GM13976 (cell line): ENCODE measurements at regions not wholly inside any gene's neighbourhood (a gene's known extent, or its start where the extent isn't known, plus 50 kb on each side); places are given as distances from the start of the nearest gene placed in this dataset.

Source experiments
- DNase-seq: peaks from one replicate; pipeline ENCODE4 v3.0.0; 2012; ENCODE audit warnings: low spot score
- in situ Hi-C: fragments of 300-500 bp; cut with MboI; formaldehyde crosslinking; loops from one replicate; pipeline ENCODE4 v1.12.0; 2022; ENCODE audit warnings: low sequenced_read_pairs, mixed read lengths, inconsistent platforms; ENCODE audit not compliant: unreplicated experiment
- TF ChIP-seq, protein P1 (sequence below): IDR thresholded peaks from 2 replicates; pipeline ENCODE4 v1.5.1; 2012; ENCODE audit warnings: borderline replicate concordance, mild to moderate bottlenecking; ENCODE audit not compliant: insufficient read depth; ENCODE audit errors: extremely low read depth, missing control alignments, control extremely low read depth

DNA sequence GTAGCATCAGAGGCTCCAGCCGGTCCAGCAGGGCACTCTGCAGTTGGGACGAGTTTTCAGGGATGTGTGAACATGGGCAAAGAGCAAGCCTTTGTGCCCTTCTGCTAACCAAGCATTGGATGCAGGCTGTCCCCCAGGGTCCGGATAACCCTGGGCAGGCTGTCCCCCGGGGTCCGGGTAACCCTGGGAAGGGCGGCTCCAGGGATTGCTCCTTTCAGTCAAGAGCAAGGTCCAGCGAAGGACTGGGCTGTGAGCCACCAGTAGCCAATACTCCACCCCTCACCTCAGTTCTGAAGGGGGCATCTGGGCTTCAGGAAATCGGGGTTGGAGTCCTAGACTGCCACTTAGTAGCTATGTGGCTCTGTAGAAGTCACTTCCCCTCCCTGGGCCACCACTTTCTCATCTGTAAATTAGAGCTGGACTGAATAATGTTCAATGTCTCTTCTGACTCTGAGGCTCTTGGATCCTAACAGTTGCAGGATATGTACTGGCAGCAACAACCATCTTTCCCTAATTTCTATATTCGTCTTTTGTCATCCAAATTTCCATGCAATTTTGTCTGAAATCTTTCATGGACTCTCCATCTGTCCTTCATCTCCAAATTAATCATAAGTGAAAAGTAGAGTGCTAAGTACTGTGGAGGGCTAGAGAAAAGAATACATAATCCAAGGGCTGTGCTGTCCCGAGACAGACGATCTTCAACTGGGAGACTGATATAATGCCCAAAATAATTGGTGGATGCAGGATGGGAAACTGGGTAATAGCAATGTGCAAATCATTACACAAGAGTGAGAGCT lies 137.4 kb upstream of the NTF3 start:
- TF ChIP-seq, protein P1, sequence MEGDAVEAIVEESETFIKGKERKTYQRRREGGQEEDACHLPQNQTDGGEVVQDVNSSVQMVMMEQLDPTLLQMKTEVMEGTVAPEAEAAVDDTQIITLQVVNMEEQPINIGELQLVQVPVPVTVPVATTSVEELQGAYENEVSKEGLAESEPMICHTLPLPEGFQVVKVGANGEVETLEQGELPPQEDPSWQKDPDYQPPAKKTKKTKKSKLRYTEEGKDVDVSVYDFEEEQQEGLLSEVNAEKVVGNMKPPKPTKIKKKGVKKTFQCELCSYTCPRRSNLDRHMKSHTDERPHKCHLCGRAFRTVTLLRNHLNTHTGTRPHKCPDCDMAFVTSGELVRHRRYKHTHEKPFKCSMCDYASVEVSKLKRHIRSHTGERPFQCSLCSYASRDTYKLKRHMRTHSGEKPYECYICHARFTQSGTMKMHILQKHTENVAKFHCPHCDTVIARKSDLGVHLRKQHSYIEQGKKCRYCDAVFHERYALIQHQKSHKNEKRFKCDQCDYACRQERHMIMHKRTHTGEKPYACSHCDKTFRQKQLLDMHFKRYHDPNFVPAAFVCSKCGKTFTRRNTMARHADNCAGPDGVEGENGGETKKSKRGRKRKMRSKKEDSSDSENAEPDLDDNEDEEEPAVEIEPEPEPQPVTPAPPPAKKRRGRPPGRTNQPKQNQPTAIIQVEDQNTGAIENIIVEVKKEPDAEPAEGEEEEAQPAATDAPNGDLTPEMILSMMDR, result no peak
- no peak for DNase-seq
- in situ Hi-C loops, result no loop called here

DNA sequence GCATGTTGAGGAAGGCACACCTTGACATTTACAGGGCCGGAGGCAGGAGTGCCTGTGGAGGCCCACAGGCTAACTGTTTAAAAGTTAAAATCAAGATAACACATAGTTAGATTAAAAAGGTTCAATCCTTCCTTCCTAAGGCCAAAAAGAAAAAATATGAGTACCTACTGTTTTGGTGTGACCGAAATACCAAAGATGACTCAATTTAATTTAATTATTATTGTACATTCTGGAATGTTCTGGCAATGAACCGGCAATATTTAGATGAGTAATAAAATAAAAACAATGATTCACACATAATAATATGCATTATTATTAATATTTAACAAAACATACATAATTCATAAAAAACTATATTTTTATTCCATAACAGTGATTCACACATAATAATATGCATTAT lies 136.8 kb upstream of the NTF3 start:
- TF ChIP-seq, protein P1, result no peak
- in situ Hi-C loops, result no loop called here
- no peak for DNase-seq

GRCh38 chr12:5295996-5296395 lies 135.9 kb upstream of the NTF3 start:
- DNase-seq, result no peak
- in situ Hi-C loops, result no loop called here
- TF ChIP-seq, protein P1, result no peak

DNA sequence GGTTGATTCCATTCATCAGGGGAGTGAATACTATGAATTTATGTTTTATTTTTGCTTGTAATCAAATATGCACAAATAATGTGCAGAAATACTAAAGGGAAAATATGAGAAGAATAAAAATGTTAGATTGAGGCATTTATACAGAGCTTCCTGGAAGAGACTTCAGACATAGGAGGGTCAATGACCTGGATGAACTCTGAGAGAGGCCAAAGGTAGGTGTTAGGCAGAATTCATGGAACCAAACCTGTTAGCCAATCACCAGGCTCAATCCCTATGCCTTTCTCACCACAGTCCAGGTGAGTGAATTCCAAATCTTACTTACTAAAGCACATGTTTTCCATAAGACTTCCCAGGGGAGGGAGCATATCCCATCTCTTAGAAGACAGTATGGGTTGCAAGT lies 130.4 kb upstream of the NTF3 start:
- DNase-seq, result no peak
- TF ChIP-seq, protein P1, result no peak
- in situ Hi-C loops, result no loop called here

GRCh38 chr12:5305425-5305824 lies 126.5 kb upstream of the NTF3 start:
- in situ Hi-C loops, result no loop called here
- TF ChIP-seq, protein P1, result no peak
- no peak for DNase-seq

GRCh38 chr12:5305886-5306545 lies 125.9 kb upstream of the NTF3 start:
- TF ChIP-seq, protein P1, result no peak
- in situ Hi-C loops, result no loop called here
- DNase-seq, result no peak

GRCh38 chr12:5307065-5307464 lies 124.8 kb upstream of the NTF3 start:
- DNase-seq, result no peak
- TF ChIP-seq, protein P1, result no peak
- in situ Hi-C loops, result no loop called here
